ENCODE measurements at regions not wholly inside any gene's neighbourhood (a gene's known extent, or its start where the extent isn't known, plus 50 kb on each side); places are given as distances from the start of the nearest gene placed in this dataset.

GRCh38 chr2:176601066-176601465, 331.8 kb downstream of the MTX2 start:
- Histone ChIP-seq H3K9me3 (no peaks in the 10 kb centered on the region), H3K27me3 (no peaks in the 10 kb centered on the region), H3K4me3 (no peak overlapping the region), H3K4me1 (no peaks in the 10 kb centered on the region), H3K36me3 (no peaks in the 10 kb centered on the region), H3K27ac (no peak overlapping the region)
- in situ Hi-C loops (cut with MboI; ENCODE audit: low sequenced_read_pairs in 4 of 4) (no loop called here), intact Hi-C loops (cut with DNase I; ENCODE audit: low total_unique reads) (no loop called here)
- DNase-seq (no peak), ATAC-seq (no peak)
- TF ChIP-seq POLR2A (IDR thresholded peaks at IDR 0.05) = no peak

GRCh38 chr2:176612036-176612435, 342.8 kb downstream of the MTX2 start:
- TF ChIP-seq, protein P1, sequence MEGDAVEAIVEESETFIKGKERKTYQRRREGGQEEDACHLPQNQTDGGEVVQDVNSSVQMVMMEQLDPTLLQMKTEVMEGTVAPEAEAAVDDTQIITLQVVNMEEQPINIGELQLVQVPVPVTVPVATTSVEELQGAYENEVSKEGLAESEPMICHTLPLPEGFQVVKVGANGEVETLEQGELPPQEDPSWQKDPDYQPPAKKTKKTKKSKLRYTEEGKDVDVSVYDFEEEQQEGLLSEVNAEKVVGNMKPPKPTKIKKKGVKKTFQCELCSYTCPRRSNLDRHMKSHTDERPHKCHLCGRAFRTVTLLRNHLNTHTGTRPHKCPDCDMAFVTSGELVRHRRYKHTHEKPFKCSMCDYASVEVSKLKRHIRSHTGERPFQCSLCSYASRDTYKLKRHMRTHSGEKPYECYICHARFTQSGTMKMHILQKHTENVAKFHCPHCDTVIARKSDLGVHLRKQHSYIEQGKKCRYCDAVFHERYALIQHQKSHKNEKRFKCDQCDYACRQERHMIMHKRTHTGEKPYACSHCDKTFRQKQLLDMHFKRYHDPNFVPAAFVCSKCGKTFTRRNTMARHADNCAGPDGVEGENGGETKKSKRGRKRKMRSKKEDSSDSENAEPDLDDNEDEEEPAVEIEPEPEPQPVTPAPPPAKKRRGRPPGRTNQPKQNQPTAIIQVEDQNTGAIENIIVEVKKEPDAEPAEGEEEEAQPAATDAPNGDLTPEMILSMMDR (IDR thresholded peaks at IDR 0.05 in 4 of 5, conservative IDR thresholded peaks at IDR 0.05 in 1 of 5) = no peak
- TF ChIP-seq POLR2A (IDR thresholded peaks at IDR 0.05) = no peak
- Histone ChIP-seq H3K4me1 (no peaks in the 10 kb centered on the region), H3K4me3 (no peak overlapping the region), H3K27ac (no peak overlapping the region), H3K27me3 (no peaks in the 10 kb centered on the region), H3K9me3 (no peaks in the 10 kb centered on the region), H3K36me3 (no peaks in the 10 kb centered on the region)
- DNase-seq = no peak
- ATAC-seq = no peak
- in situ Hi-C loops (cut with MboI; ENCODE audit: low sequenced_read_pairs in 4 of 4) (no loop called here), intact Hi-C loops (cut with DNase I; ENCODE audit: low total_unique reads) (no loop called here)

GRCh38 chr2:176612736-176613135, 343.5 kb downstream of the MTX2 start:
- TF ChIP-seq, protein P1 (IDR thresholded peaks at IDR 0.05 in 4 of 5, conservative IDR thresholded peaks at IDR 0.05 in 1 of 5) = no peak
- TF ChIP-seq POLR2A (IDR thresholded peaks at IDR 0.05) = no peak
- Histone ChIP-seq H3K27ac (no peak overlapping the region), H3K4me3 (no peak overlapping the region), H3K9me3 (no peaks in the 10 kb centered on the region), H3K36me3 (no peaks in the 10 kb centered on the region), H3K27me3 (no peaks in the 10 kb centered on the region), H3K4me1 (no peaks in the 10 kb centered on the region)
- no peak for ATAC-seq
- DNase-seq = no peak
- in situ Hi-C loops (cut with MboI; ENCODE audit: low sequenced_read_pairs in 4 of 4) (no loop called here), intact Hi-C loops (cut with DNase I; ENCODE audit: low total_unique reads) (no loop called here)

GRCh38 chr2:176613323-176613987, 344.2 kb downstream of the MTX2 start:
- intact Hi-C loops (cut with DNase I; ENCODE audit: low total_unique reads) = no loop called here
- Histone ChIP-seq H3K4me3 (no peak overlapping the region), H3K9me3 (no peaks in the 10 kb centered on the region), H3K27ac (no peak overlapping the region), H3K36me3 (no peaks in the 10 kb centered on the region), H3K27me3 (no peaks in the 10 kb centered on the region), H3K4me1 (no peaks in the 10 kb centered on the region)
- TF ChIP-seq, protein P1 (IDR thresholded peaks at IDR 0.05 in 4 of 5, conservative IDR thresholded peaks at IDR 0.05 in 1 of 5) = no peak
- TF ChIP-seq POLR2A (IDR thresholded peaks at IDR 0.05) = no peak
- DNase-seq = no peak
- in situ Hi-C loops (cut with MboI; ENCODE audit: low sequenced_read_pairs in 4 of 4) = no loop called here
- no peak for ATAC-seq

- Histone ChIP-seq H3K27ac (no peak overlapping the region), H3K4me1 (no peaks in the 10 kb centered on the region), H3K27me3 (no peaks in the 10 kb centered on the region), H3K4me3 (no peak overlapping the region), H3K36me3 (no peaks in the 10 kb centered on the region), H3K9me3 (no peaks in the 10 kb centered on the region)
- no peak for ATAC-seq
- TF ChIP-seq POLR2A (IDR thresholded peaks at IDR 0.05) = no peak
- TF ChIP-seq, protein P1 (IDR thresholded peaks at IDR 0.05 in 4 of 5, conservative IDR thresholded peaks at IDR 0.05 in 1 of 5) = no peak
- in situ Hi-C loops (cut with MboI; ENCODE audit: low sequenced_read_pairs in 4 of 4) (no loop called here), intact Hi-C loops (cut with DNase I; ENCODE audit: low total_unique reads) (no loop called here)
- no peak for DNase-seq
Measured at GRCh38 chr2:176614049-176614448, 344.8 kb downstream of the MTX2 start.
